ENCODE measurements at regions not wholly inside any gene's neighbourhood (a gene's known extent, or its start where the extent isn't known, plus 50 kb on each side); places are given as distances from the start of the nearest gene placed in this dataset.

DNA sequence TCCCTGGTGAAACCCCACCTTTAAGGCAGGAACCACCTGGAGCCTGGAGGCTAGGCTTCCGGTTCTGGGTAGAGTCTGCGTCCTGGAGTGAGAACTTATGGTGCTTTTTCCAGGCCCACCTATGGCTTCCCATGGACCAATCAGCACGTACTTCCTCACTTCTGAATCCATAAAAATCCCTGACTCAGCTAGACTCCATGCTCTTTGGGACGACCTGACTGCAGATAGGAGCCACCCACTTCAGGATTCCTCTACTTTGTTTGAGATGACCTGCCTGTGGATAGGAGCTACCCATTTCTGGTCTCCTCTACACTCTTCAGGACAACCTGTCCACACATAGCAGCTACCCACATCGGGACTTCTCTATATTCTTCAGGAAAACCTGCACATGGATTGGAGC is 168.8 kb upstream of the IRX2 start:
- H3K36me3 Mint-ChIP-seq: peaks cover 25% of the 10 kb centered on the region
- POLR2A ChIA-PET: no interaction called here
- H3K4me3 Mint-ChIP-seq: no peak overlapping the region
- ATAC-seq (no peak), DNase-seq (ENCODE audit: low spot score) (no peak)
- H3K27ac Mint-ChIP-seq: no peak overlapping the region
- peaks cover 26% of the 10 kb centered on the region for H3K9me3 Mint-ChIP-seq
- H3K27me3 Mint-ChIP-seq (ENCODE audit: low read depth): peaks cover 55% of the 10 kb centered on the region
- H3K4me1 Mint-ChIP-seq: peaks cover 37% of the 10 kb centered on the region
- TF ChIP-seq TEAD4 (CRISPR knock-in tag; IDR thresholded peaks at IDR 0.05) (no peak), MXD4 (CRISPR knock-in tag; IDR thresholded peaks at IDR 0.05; ENCODE audit: borderline replicate concordance) (no peak)
- CTCF ChIA-PET: interaction anchor here (0.6 kb wide), 1 partner anchor 1626 kb away, joined by 3 read pairs; no protein-coding TSS in a partner anchor

DNA sequence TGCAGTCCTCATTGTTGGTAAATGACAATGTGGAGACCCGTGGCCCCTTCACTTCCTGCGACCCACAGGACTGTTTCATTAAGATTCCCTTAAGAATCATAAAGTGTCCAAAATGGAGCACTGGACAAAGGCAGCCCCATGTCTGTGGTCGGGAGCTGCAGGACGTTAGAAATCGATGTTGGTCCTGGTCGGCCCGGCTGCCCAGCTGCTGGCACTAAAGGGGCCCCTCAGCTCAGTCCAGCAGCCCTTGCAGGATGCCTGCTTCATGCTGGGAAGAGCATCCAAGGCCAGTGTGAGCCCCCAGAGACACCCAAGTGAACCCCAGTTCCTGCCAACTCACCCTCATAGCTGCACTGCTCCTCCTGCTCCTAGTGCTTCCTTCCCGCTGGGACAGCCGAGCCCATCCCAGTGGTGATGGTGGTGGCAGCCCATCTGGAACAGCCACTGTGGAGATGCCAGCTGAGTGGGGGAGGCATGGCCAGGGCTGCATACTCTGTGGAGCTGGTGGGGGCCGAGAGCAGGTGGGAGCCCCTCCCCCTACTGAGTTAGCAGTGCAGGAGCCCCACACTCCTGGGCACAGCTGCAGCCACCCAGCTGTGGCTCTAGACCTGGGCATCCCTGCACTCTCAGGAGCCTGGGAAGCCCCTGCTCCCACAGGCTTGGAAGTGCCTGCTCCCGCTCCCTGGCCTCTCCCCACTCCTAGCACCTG is 168.0 kb upstream of the IRX2 start:
- Mint-ChIP-seq H3K4me1 (peaks cover 43% of the 10 kb centered on the region), H3K9me3 (peaks cover 26% of the 10 kb centered on the region), H3K27ac (no peak overlapping the region), H3K36me3 (peaks cover 25% of the 10 kb centered on the region), H3K27me3 (ENCODE audit: low read depth) (peaks cover 59% of the 10 kb centered on the region), H3K4me3 (no peak overlapping the region)
- ChIA-PET CTCF (no interaction called here), POLR2A (no interaction called here)
- DNase-seq (ENCODE audit: low spot score): no peak
- ATAC-seq: no peak
- TF ChIP-seq ZNF263 (CRISPR knock-in tag; IDR thresholded peaks at IDR 0.05; ENCODE audit: low read depth) (no peak), ZNF423 (CRISPR knock-in tag; IDR thresholded peaks at IDR 0.05) (no peak), EMX1 (CRISPR knock-in tag; IDR thresholded peaks at IDR 0.05) (no peak), GABPB1 (CRISPR knock-in tag; IDR thresholded peaks at IDR 0.05) (no peak), USF1 (CRISPR knock-in tag; IDR thresholded peaks at IDR 0.05) (no peak), ZNF512 (CRISPR knock-in tag; IDR thresholded peaks at IDR 0.05; ENCODE audit: borderline replicate concordance) (no peak), HMGA2 (CRISPR knock-in tag; IDR thresholded peaks at IDR 0.05) (no peak)
- TF ChIP-seq, protein P1, sequence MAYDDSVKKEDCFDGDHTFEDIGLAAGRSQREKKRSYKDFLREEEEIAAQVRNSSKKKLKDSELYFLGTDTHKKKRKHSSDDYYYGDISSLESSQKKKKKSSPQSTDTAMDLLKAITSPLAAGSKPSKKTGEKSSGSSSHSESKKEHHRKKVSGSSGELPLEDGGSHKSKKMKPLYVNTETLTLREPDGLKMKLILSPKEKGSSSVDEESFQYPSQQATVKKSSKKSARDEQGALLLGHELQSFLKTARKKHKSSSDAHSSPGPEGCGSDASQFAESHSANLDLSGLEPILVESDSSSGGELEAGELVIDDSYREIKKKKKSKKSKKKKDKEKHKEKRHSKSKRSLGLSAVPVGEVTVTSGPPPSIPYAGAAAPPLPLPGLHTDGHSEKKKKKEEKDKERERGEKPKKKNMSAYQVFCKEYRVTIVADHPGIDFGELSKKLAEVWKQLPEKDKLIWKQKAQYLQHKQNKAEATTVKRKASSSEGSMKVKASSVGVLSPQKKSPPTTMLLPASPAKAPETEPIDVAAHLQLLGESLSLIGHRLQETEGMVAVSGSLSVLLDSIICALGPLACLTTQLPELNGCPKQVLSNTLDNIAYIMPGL (CRISPR knock-in tag; IDR thresholded peaks at IDR 0.05): no peak
- TF ChIP-seq, protein P2, sequence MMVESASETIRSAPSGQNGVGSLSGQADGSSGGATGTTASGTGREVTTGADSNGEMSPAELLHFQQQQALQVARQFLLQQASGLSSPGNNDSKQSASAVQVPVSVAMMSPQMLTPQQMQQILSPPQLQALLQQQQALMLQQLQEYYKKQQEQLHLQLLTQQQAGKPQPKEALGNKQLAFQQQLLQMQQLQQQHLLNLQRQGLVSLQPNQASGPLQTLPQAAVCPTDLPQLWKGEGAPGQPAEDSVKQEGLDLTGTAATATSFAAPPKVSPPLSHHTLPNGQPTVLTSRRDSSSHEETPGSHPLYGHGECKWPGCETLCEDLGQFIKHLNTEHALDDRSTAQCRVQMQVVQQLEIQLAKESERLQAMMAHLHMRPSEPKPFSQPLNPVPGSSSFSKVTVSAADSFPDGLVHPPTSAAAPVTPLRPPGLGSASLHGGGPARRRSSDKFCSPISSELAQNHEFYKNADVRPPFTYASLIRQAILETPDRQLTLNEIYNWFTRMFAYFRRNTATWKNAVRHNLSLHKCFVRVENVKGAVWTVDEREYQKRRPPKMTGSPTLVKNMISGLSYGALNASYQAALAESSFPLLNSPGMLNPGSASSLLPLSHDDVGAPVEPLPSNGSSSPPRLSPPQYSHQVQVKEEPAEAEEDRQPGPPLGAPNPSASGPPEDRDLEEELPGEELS (CRISPR knock-in tag; IDR thresholded peaks at IDR 0.05): no peak
- TF ChIP-seq, protein P3, sequence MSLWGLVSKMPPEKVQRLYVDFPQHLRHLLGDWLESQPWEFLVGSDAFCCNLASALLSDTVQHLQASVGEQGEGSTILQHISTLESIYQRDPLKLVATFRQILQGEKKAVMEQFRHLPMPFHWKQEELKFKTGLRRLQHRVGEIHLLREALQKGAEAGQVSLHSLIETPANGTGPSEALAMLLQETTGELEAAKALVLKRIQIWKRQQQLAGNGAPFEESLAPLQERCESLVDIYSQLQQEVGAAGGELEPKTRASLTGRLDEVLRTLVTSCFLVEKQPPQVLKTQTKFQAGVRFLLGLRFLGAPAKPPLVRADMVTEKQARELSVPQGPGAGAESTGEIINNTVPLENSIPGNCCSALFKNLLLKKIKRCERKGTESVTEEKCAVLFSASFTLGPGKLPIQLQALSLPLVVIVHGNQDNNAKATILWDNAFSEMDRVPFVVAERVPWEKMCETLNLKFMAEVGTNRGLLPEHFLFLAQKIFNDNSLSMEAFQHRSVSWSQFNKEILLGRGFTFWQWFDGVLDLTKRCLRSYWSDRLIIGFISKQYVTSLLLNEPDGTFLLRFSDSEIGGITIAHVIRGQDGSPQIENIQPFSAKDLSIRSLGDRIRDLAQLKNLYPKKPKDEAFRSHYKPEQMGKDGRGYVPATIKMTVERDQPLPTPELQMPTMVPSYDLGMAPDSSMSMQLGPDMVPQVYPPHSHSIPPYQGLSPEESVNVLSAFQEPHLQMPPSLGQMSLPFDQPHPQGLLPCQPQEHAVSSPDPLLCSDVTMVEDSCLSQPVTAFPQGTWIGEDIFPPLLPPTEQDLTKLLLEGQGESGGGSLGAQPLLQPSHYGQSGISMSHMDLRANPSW (CRISPR knock-in tag; conservative IDR thresholded peaks at IDR 0.05; ENCODE audit: low read depth): no peak
- TF ChIP-seq, protein P4, sequence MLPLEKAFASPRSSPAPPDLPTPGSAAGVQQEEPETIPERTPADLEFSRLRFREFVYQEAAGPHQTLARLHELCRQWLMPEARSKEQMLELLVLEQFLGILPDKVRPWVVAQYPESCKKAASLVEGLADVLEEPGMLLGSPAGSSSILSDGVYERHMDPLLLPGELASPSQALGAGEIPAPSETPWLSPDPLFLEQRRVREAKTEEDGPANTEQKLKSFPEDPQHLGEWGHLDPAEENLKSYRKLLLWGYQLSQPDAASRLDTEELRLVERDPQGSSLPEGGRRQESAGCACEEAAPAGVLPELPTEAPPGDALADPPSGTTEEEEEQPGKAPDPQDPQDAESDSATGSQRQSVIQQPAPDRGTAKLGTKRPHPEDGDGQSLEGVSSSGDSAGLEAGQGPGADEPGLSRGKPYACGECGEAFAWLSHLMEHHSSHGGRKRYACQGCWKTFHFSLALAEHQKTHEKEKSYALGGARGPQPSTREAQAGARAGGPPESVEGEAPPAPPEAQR (CRISPR knock-in tag; IDR thresholded peaks at IDR 0.05): no peak
- TF ChIP-seq, protein P5, sequence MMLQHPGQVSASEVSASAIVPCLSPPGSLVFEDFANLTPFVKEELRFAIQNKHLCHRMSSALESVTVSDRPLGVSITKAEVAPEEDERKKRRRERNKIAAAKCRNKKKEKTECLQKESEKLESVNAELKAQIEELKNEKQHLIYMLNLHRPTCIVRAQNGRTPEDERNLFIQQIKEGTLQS (CRISPR knock-in tag; conservative IDR thresholded peaks at IDR 0.05): no peak

Measured in WTC11 (cell line).